ENCODE measurements at regions not wholly inside any gene's neighbourhood (a gene's known extent, or its start where the extent isn't known, plus 50 kb on each side); places are given as distances from the start of the nearest gene placed in this dataset.

- H3K9me3 Mint-ChIP-seq: peaks cover 5 to 48% (median 17%) of the 10 kb centered on the region in 9 donors
- ATAC-seq (no peak), DNase-seq (no peak)
- no peaks in the 10 kb centered on the region for H3K27me3 Mint-ChIP-seq
- no peak overlapping the region for H3K4me3 Mint-ChIP-seq
- peaks cover 0 to 7% (median 0%) of the 10 kb centered on the region in 3 donors for H3K36me3 Mint-ChIP-seq
- no peak overlapping the region for H3K27ac Mint-ChIP-seq
- POLR2A ChIA-PET: no interaction called here
- H3K4me1 Mint-ChIP-seq: no peaks in the 10 kb centered on the region
Measured at GRCh38 chr1:98503771-98504170, 157.8 kb upstream of the SNX7 start.

GRCh38 chr1:98502937-98503336 lies 158.6 kb upstream of the SNX7 start:
- Mint-ChIP-seq H3K36me3 (peaks cover 0 to 7% (median 0%) of the 10 kb centered on the region in 3 donors), H3K9me3 (peaks cover 2 to 40% (median 16%) of the 10 kb centered on the region in 9 donors), H3K4me1 (no peaks in the 10 kb centered on the region), H3K27me3 (no peaks in the 10 kb centered on the region), H3K27ac (no peak overlapping the region), H3K4me3 (no peak overlapping the region)
- no peak for ATAC-seq
- POLR2A ChIA-PET: no interaction called here
- no peak for DNase-seq

GRCh38 chr1:98500324-98500723 lies 161.2 kb upstream of the SNX7 start:
- Mint-ChIP-seq H3K9me3 (peaks cover 0 to 19% (median 4%) of the 10 kb centered on the region in 9 donors), H3K27me3 (no peaks in the 10 kb centered on the region), H3K4me3 (no peak overlapping the region), H3K27ac (no peak overlapping the region), H3K36me3 (peaks cover 0 to under 1% (median 0%) of the 10 kb centered on the region in 3 donors), H3K4me1 (no peaks in the 10 kb centered on the region)
- DNase-seq (no peak), ATAC-seq (no peak)
- POLR2A ChIA-PET: no interaction called here

GRCh38 chr1:98498651-98499050 lies 162.9 kb upstream of the SNX7 start:
- POLR2A ChIA-PET: no interaction called here
- ATAC-seq: no peak
- no peak overlapping the region for H3K4me3 Mint-ChIP-seq
- H3K36me3 Mint-ChIP-seq: no peaks in the 10 kb centered on the region
- no peak for DNase-seq
- H3K4me1 Mint-ChIP-seq: no peaks in the 10 kb centered on the region
- H3K9me3 Mint-ChIP-seq: peaks cover 0 to 11% (median 3%) of the 10 kb centered on the region in 9 donors
- H3K27me3 Mint-ChIP-seq: no peaks in the 10 kb centered on the region
- H3K27ac Mint-ChIP-seq: no peak overlapping the region

GRCh38 chr1:98497497-98497896 lies 164.0 kb upstream of the SNX7 start:
- H3K27ac Mint-ChIP-seq: no peak overlapping the region
- H3K4me1 Mint-ChIP-seq: no peaks in the 10 kb centered on the region
- H3K36me3 Mint-ChIP-seq: no peaks in the 10 kb centered on the region
- H3K27me3 Mint-ChIP-seq: no peaks in the 10 kb centered on the region
- ATAC-seq: no peak
- POLR2A ChIA-PET: no interaction called here
- no peak for DNase-seq
- peaks cover 0 to 11% (median 3%) of the 10 kb centered on the region in 9 donors for H3K9me3 Mint-ChIP-seq
- H3K4me3 Mint-ChIP-seq: no peak overlapping the region

GRCh38 chr1:98496256-98496995 lies 165.1 kb upstream of the SNX7 start:
- Mint-ChIP-seq H3K27me3 (peaks cover 0 to under 1% (median 0%) of the 10 kb centered on the region in 5 donors), H3K36me3 (no peaks in the 10 kb centered on the region)

GRCh38 chr1:98493469-98493868 lies 168.1 kb upstream of the SNX7 start:
- H3K9me3 Mint-ChIP-seq: no peaks in the 10 kb centered on the region
- DNase-seq (no peak), ATAC-seq (no peak)
- peaks cover 0 to 3% (median 0%) of the 10 kb centered on the region in 5 donors for H3K27me3 Mint-ChIP-seq
- no peaks in the 10 kb centered on the region for H3K4me1 Mint-ChIP-seq
- no peak overlapping the region for H3K4me3 Mint-ChIP-seq
- H3K27ac Mint-ChIP-seq: no peak overlapping the region
- POLR2A ChIA-PET: no interaction called here
- no peaks in the 10 kb centered on the region for H3K36me3 Mint-ChIP-seq

More at GRCh38 chr1:98496256-98496995, 165.1 kb upstream of the SNX7 start:
- Mint-ChIP-seq H3K27ac (no peak overlapping the region), H3K9me3 (peaks cover 0 to 11% (median 0%) of the 10 kb centered on the region in 9 donors), H3K4me1 (no peaks in the 10 kb centered on the region), H3K4me3 (no peak overlapping the region)
- DNase-seq: no peak
- POLR2A ChIA-PET: no interaction called here
- no peak for ATAC-seq

GRCh38 chr1:98490099-98490498 lies 171.4 kb upstream of the SNX7 start:
- Mint-ChIP-seq H3K4me3 (no peak overlapping the region), H3K4me1 (no peaks in the 10 kb centered on the region), H3K27me3 (peaks cover 0 to 3% (median 0%) of the 10 kb centered on the region in 5 donors), H3K36me3 (no peaks in the 10 kb centered on the region), H3K27ac (no peak overlapping the region), H3K9me3 (no peaks in the 10 kb centered on the region)
- POLR2A ChIA-PET: no interaction called here
- DNase-seq (no peak), ATAC-seq (no peak)

- ATAC-seq: no peak
- no peak for DNase-seq
- H3K4me3 Mint-ChIP-seq: no peak overlapping the region
- no peaks in the 10 kb centered on the region for H3K4me1 Mint-ChIP-seq
- H3K9me3 Mint-ChIP-seq: peaks cover 0 to 2% (median 0%) of the 10 kb centered on the region in 9 donors
- peaks cover 0 to 3% (median 0%) of the 10 kb centered on the region in 5 donors for H3K27me3 Mint-ChIP-seq
- no peaks in the 10 kb centered on the region for H3K36me3 Mint-ChIP-seq
- no peak overlapping the region for H3K27ac Mint-ChIP-seq
- POLR2A ChIA-PET: no interaction called here
Measured at GRCh38 chr1:98487620-98488019, 173.9 kb upstream of the SNX7 start.

GRCh38 chr1:98482611-98483010 lies 178.9 kb upstream of the SNX7 start:
- no peak overlapping the region for H3K27ac Mint-ChIP-seq
- no peak for ATAC-seq
- H3K4me3 Mint-ChIP-seq: no peak overlapping the region
- no peaks in the 10 kb centered on the region for H3K36me3 Mint-ChIP-seq
- DNase-seq: no peak
- H3K27me3 Mint-ChIP-seq: no peaks in the 10 kb centered on the region
- POLR2A ChIA-PET: no interaction called here
- no peaks in the 10 kb centered on the region for H3K4me1 Mint-ChIP-seq
- H3K9me3 Mint-ChIP-seq: peaks cover 0 to 2% (median 0%) of the 10 kb centered on the region in 9 donors

- peaks cover 0 to 2% (median 0%) of the 10 kb centered on the region in 9 donors for H3K9me3 Mint-ChIP-seq
- POLR2A ChIA-PET: no interaction called here
- no peak for ATAC-seq
Measured at GRCh38 chr1:98480271-98480670, 181.2 kb upstream of the SNX7 start.

GRCh38 chr1:98478121-98478520 lies 183.4 kb upstream of the SNX7 start:
- H3K9me3 Mint-ChIP-seq: no peaks in the 10 kb centered on the region
- H3K27me3 Mint-ChIP-seq: no peaks in the 10 kb centered on the region
- DNase-seq (no peak), ATAC-seq (no peak)
- POLR2A ChIA-PET: no interaction called here
- H3K4me3 Mint-ChIP-seq: no peak overlapping the region
- H3K4me1 Mint-ChIP-seq: no peaks in the 10 kb centered on the region
- no peaks in the 10 kb centered on the region for H3K36me3 Mint-ChIP-seq
- no peak overlapping the region for H3K27ac Mint-ChIP-seq

More at GRCh38 chr1:98480271-98480670, 181.2 kb upstream of the SNX7 start:
- Mint-ChIP-seq H3K27ac (no peak overlapping the region), H3K27me3 (no peaks in the 10 kb centered on the region), H3K4me3 (no peak overlapping the region), H3K36me3 (no peaks in the 10 kb centered on the region), H3K4me1 (no peaks in the 10 kb centered on the region)
- DNase-seq: no peak

- ATAC-seq (no peak), DNase-seq (no peak)
Measured at GRCh38 chr1:98472878-98473277, 188.6 kb upstream of the SNX7 start.

GRCh38 chr1:98471633-98472032 lies 189.9 kb upstream of the SNX7 start:
- POLR2A ChIA-PET: no interaction called here

More at GRCh38 chr1:98472878-98473277, 188.6 kb upstream of the SNX7 start:
- POLR2A ChIA-PET: no interaction called here
- Mint-ChIP-seq H3K27me3 (no peaks in the 10 kb centered on the region), H3K4me1 (no peaks in the 10 kb centered on the region), H3K4me3 (no peak overlapping the region), H3K27ac (no peak overlapping the region), H3K36me3 (no peaks in the 10 kb centered on the region), H3K9me3 (no peaks in the 10 kb centered on the region)

More at GRCh38 chr1:98471633-98472032, 189.9 kb upstream of the SNX7 start:
- Mint-ChIP-seq H3K9me3 (no peaks in the 10 kb centered on the region), H3K36me3 (no peaks in the 10 kb centered on the region), H3K27ac (no peak overlapping the region), H3K27me3 (peaks cover 0 to 1% (median 0%) of the 10 kb centered on the region in 5 donors), H3K4me1 (no peaks in the 10 kb centered on the region), H3K4me3 (no peak overlapping the region)
- no peak for DNase-seq
- ATAC-seq: no peak

All from naive thymus-derived CD8-positive, alpha-beta T cell (primary cell).